22Rv1 (cell line): ENCODE measurements at regions not wholly inside any gene's neighbourhood (a gene's known extent, or its start where the extent isn't known, plus 50 kb on each side); places are given as distances from the start of the nearest gene placed in this dataset.
"Not testable (repeated sequence)": the region's sequence is repeated elsewhere in the genome, so short reads cannot be mapped to it uniquely, and the experiment has no call there.

Experiments
- H3K27ac ChIP-seq: fragments of 450-650 bp; 2 replicates; pipeline ENCODE4 v1.5.1; 2017
- CTCF ChIP-seq: fragments of 450-650 bp; IDR thresholded peaks from 2 replicates; pipeline ENCODE4 v1.5.1; 2017; ENCODE audit warnings: mild to moderate bottlenecking
- ZFX ChIP-seq: fragments of 450-650 bp; IDR thresholded peaks from 2 replicates; pipeline ENCODE4 v1.6.1; 2017; ENCODE audit warnings: antibody characterized with exemption, borderline replicate concordance

DNA sequence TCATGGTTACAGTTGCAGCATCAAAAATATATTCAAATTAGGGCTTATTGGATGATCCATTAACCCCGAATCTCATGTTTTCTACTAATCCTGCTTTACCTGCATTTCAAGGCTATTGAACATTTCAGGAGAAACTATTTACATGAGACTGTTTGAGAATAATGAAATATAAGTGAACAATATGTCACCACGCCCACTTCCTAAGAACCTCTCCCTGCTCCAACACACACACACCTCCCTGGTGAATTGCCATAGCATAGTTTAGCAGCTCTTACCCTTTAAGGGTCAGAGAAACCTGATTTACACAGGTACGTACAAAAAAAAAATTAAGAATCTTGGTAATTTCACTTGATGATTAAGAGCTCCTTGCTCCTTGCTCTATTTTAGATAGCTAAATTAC, 113.4 kb downstream of the ANXA5 start:
- TF ChIP-seq CTCF = no peak
- TF ChIP-seq ZFX = no peak

DNA sequence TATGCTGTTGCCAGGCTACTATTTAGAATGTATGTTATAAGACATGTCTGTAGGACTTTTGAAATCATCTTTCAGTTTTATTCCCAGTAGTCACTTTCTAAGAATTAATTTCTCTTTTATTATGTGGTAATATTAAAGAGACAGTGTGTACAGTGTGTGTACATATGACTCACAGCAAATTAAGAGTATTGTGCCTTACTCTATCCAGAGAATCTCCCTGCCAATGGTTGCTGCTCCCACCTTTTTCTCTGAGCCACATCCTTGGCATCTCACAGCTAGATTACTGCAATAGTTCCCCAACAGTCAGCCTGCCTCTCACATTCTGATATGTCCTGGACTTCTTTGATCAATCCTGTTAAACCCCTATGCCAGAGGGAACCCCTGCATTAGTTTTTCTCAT, 114.5 kb downstream of the ANXA5 start:
- no peak for TF ChIP-seq ZFX
- no peak overlapping the region for H3K27ac ChIP-seq

More for the DNA sequence above, 113.4 kb downstream of the ANXA5 start:
- no peak overlapping the region for H3K27ac ChIP-seq

DNA sequence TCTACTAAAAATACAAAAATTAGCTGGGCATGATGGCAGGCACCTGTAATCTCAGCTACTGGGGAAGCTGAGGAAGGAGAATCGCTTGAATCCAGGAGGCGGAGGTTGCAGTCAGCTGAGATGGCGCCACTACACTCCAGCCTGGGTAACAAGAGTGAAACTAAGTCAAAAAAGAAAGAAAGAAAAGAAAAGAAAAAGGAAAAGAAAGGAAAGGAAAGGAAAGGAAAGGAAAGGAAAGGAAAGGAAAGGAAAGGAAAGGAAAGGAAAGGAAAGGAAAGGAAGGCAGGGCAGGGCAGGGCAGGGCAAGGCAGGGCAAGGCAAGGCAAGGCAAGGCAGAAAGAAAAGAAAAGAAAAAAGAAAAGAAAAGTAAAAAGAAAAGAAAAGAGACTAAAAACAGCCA, 121.4 kb downstream of the ANXA5 start:
- not testable (repeated sequence) for H3K27ac ChIP-seq

DNA sequence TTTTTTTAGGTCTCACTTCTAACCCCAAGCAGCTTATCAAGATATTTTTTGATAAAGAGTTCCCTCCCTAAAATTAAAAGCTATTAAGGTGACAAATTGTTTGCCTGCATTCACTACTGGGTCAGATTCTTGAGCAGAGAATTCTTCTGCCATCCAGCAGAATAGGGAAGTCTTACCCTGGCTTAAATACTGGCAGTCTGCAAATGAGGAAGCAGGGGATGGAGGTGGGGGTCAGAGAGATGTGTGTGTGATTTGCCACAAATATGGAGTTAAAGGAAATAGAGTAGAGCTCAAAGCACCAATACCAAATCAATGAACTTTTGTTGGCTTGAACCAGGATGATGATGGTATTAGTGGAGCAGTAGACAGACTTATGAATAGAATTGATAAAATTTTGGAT, 122.2 kb downstream of the ANXA5 start:
- no peak overlapping the region for H3K27ac ChIP-seq
- no peak for TF ChIP-seq CTCF
- no peak for TF ChIP-seq ZFX

DNA sequence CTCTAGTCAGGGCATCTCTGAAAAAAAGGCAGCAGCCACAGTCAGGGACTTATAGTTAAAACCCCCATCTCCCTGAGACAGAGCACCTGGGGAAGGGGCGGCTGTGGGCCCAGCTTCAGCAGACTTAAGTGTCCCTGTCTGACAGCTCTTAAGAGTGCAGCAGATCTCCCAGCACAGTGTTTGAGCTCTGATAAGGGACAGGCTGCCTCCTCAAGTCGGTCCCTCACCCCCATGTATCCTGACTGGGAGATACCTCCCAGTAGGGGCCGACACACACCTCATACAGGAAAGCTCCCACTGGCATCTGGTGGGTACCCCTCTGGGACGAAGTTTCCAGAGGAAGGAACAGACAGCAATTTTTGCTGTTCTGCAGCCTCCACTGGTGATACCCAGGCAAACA, 129.0 kb downstream of the ANXA5 start:
- no peak for TF ChIP-seq CTCF
- no peak for TF ChIP-seq ZFX
- no peak overlapping the region for H3K27ac ChIP-seq

DNA sequence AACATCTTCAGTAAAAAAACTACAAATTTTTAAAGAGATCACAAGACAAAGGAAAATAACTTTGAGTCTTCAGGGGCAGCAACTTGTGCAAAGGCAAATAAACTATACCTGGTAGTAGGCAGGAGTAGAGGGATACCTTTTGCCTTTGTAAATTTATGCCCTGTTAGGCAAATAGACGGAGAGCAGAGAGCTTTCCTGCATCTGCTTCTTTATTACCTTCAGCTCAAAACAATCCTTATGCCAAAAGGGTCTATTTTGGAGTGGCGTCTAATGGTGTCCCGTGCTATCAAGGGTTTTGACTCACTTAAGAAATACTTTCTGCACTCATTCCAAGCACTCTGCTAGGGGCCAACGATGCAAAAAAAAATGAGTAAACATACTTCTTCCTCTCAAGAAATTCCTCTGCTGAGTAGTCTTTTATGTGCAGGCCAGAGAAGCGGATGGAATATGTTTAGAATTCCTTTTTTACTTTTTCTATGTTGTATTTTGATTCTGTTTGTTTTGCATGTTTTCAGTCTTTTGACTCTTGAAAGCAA, 131.9 kb downstream of the ANXA5 start:
- H3K27ac ChIP-seq = no peak overlapping the region
- TF ChIP-seq ZFX (no peak), CTCF (no peak)

- no peak overlapping the region for H3K27ac ChIP-seq
- TF ChIP-seq ZFX (no peak), CTCF (no peak)
Measured at GRCh38 chr4:121562811-121563210, 134.0 kb downstream of the ANXA5 start.

GRCh38 chr4:121555315-121556107, 141.3 kb downstream of the ANXA5 start:
- H3K27ac ChIP-seq = no peak overlapping the region
- no peak for TF ChIP-seq ZFX
- no peak for TF ChIP-seq CTCF
